ENCODE measurements at regions not wholly inside any gene's neighbourhood (a gene's known extent, or its start where the extent isn't known, plus 50 kb on each side); places are given as distances from the start of the nearest gene placed in this dataset.

- TF ChIP-seq SIN3A (IDR thresholded peaks at IDR 0.05; ENCODE audit: borderline replicate concordance, insufficient read depth, low read length): no peak
- TF ChIP-seq REST (IDR thresholded peaks at IDR 0.05; ENCODE audit: insufficient read depth in 1 of 2, low read depth in 2 of 2, low read length in 2 of 2): no peak
- TF ChIP-seq TAF1 (IDR thresholded peaks at IDR 0.05; ENCODE audit: borderline replicate concordance, insufficient read depth, low read length): no peak
- TF ChIP-seq POLR2AphosphoS5 (IDR thresholded peaks at IDR 0.05; ENCODE audit: low read depth, low read length): no peak
- TF ChIP-seq FOXP2 (optimal IDR thresholded peaks at IDR 0.05; ENCODE audit: borderline replicate concordance, extremely low read depth, extremely low read length, insufficient read depth): no peak
These were observed 455.0 kb downstream of the GJA1 start for GRCh38 chr6:121890307-121890910.

Measured in PFSK-1 (cell line).